Central memory CD4-positive, alpha-beta T cell (primary cell): ENCODE measurements at regions not wholly inside any gene's neighbourhood (a gene's known extent, or its start where the extent isn't known, plus 50 kb on each side); places are given as distances from the start of the nearest gene placed in this dataset.
A peak's percentile ranks its signal among the peaks of the same experiment; 100 is the strongest.
"Not testable (repeated sequence)": the region's sequence is repeated elsewhere in the genome, so short reads cannot be mapped to it uniquely, and the experiment has no call there.

Experiments used
- DNase-seq: peaks from one replicate; pipeline ENCODE4 v3.0.0; 2022

- no peak for DNase-seq
Measured at GRCh38 chr21:43286196-43286595, 117.4 kb downstream of the CRYAA start.

GRCh38 chr21:43284700-43285099 is 115.9 kb downstream of the CRYAA start:
- no peak for DNase-seq

GRCh38 chr21:43284238-43284637 is 115.4 kb downstream of the CRYAA start:
- DNase-seq, result no peak

GRCh38 chr21:43283925-43284221 is 115.1 kb downstream of the CRYAA start:
- DNase-seq, result not testable (repeated sequence)

GRCh38 chr21:43283136-43283924 is 114.5 kb downstream of the CRYAA start:
- no peak for DNase-seq

GRCh38 chr21:43282358-43283120 is 113.7 kb downstream of the CRYAA start:
- DNase-seq, result no peak

GRCh38 chr21:43281661-43282357 is 113.0 kb downstream of the CRYAA start:
- DNase-seq, result no peak

GRCh38 chr21:43280949-43281633 is 112.3 kb downstream of the CRYAA start:
- DNase-seq, result no peak

GRCh38 chr21:43279578-43279894 is 110.7 kb downstream of the CRYAA start:
- no peak for DNase-seq

GRCh38 chr21:43278766-43279577 is 110.2 kb downstream of the CRYAA start:
- DNase-seq, result no peak

- DNase-seq, result no peak
Measured at GRCh38 chr21:43278359-43278758, 109.6 kb downstream of the CRYAA start.

GRCh38 chr21:43277481-43278351 is 108.9 kb downstream of the CRYAA start:
- no peak for DNase-seq

GRCh38 chr21:43276811-43277210 is 108.0 kb downstream of the CRYAA start:
- DNase-seq, result no peak

- DNase-seq, result peak; percentile 12
Measured at GRCh38 chr21:43275421-43276211, 106.8 kb downstream of the CRYAA start.

- no peak for DNase-seq
Measured at GRCh38 chr21:43274946-43275310, 106.1 kb downstream of the CRYAA start.

- DNase-seq, result no peak
Measured at GRCh38 chr21:43274022-43274945, 105.5 kb downstream of the CRYAA start.

GRCh38 chr21:43273708-43274021 is 104.9 kb downstream of the CRYAA start:
- DNase-seq, result no peak

GRCh38 chr21:43273016-43273707 is 104.4 kb downstream of the CRYAA start:
- no peak for DNase-seq

- DNase-seq, result no peak
Measured at GRCh38 chr21:43272591-43272990, 103.8 kb downstream of the CRYAA start.
